GM12892 (cell line): ENCODE measurements at regions not wholly inside any gene's neighbourhood (a gene's known extent, or its start where the extent isn't known, plus 50 kb on each side); places are given as distances from the start of the nearest gene placed in this dataset.

Experiments
- POLR2A ChIP-seq: IDR thresholded peaks from 2 replicates; pipeline ENCODE4 v1.6.1; 2011; ENCODE audit warnings: low read depth, low read length, control low read depth
- POLR2AphosphoS5 ChIP-seq: IDR thresholded peaks from 2 replicates; pipeline ENCODE4 v1.6.1; 2011; ENCODE audit warnings: low read depth, low read length, control low read depth
- TAF1 ChIP-seq: IDR thresholded peaks from 2 replicates; pipeline ENCODE4 v1.6.1; 2011; ENCODE audit warnings: low read depth, mild to moderate bottlenecking, control low read depth, low read length, borderline replicate concordance

DNA sequence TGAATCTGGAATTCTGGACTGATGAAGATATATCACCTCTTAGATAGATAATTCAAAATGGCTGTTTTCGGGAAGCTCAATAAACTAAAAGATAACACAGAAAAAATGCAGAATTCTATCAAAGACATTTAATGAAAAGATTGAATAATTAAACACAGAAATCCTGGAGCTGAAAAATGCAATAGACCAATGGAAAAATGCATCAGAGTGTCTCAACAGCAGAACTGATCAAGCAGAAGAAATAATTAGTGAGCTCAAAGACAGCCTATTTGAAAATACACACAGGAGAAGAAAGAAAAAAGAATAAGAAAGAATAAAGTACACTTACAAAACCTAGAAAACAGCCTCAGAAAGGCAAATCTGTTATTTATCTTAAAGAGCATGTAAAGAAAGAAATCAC, 356.4 kb upstream of the B3GAT1 start:
- TF ChIP-seq POLR2A (no peak), POLR2AphosphoS5 (no peak), TAF1 (no peak)
